NCI-H187 (cell line): ENCODE measurements at regions not wholly inside any gene's neighbourhood (a gene's known extent, or its start where the extent isn't known, plus 50 kb on each side); places are given as distances from the start of the nearest gene placed in this dataset.
A peak's percentile ranks its signal among the peaks of the same experiment; 100 is the strongest.
"Not testable (repeated sequence)": the region's sequence is repeated elsewhere in the genome, so short reads cannot be mapped to it uniquely, and the experiment has no call there.

Experiments
- DNase-seq, 2 experiments: peaks; one replicate each; lab custom pipeline; 2025; lab: John Stamatoyannopoulos, UW

- DNase-seq: not testable (repeated sequence)
These were observed 51.5 kb upstream of the CDC42EP3 start for GRCh38 chr2:37722971-37723370.

DNA sequence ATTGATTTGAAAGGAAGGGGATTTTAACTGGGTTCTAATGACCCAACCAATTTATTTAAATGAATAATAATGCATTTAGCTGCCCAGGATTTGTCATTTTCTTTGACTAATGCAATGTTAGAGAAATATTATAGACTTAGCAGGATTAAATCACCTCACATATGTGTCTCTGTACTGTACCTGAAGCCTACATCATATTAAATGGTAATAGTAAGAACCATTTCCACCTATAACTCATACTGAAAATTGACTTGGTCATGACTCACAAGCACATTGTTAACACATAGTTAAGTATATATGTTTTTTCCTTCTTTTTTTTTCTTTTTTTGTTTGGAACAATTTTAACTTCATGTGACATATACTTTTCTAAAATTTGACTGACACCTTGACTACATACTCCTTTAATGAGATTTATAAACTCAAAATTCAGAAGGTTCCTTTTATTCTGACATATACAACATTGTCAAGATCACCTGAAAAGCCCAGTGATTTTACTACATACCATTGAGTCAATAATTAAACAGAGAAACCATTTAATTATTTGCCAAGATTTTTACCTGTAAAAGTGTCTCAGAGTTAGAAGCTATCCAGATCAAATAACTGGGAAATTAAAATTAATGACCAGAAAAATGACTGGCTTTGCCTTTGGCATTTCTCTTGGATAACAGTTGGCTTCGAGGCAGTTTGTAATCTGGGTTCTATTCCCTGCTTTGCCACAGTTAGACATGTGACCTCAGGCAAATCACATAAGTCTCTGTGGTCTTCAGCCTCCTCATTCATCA lies 58.8 kb upstream of the CDC42EP3 start:
- DNase-seq: no peak

DNA sequence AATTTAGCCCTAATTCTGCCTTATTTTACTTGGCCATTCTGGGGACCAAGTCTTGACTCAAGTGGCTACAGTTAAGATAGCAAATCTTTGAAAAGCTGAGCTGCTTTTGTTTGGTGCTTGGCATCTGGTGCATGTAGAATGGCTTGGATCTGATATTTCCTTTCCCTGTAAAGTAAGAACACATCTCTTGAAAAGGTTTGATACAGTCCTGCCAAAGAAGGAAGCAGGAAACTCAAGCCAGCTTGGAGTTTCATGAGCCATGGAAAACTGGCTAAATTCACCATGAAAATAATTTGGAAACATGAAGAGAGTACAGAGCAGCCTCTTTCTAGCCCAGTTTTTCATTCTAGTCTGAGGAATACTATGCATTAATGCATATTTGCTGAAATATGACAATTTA lies 61.0 kb upstream of the CDC42EP3 start:
- DNase-seq: not testable (repeated sequence)

DNA sequence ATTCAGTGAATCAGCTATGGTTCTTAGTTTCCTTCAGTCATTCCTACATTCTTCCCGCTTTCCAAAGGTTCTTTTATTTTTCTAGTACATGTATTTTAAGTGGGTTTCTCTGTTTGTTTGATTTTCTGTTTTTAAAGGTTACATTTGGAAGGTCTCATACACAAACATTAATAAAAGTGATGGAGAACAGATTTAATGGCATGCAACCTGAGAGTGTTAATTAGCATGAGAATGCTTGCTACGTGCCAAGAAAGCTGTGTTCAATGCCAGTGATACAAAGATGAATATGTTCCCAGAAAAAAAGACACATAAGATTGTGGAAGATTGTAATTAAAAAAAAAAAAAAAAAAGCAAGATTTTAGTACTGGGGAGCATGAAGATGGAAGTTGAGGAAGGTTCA lies 61.8 kb upstream of the CDC42EP3 start:
- DNase-seq: no peak

GRCh38 chr2:37733955-37734354 lies 62.5 kb upstream of the CDC42EP3 start:
- not testable (repeated sequence) for DNase-seq

DNA sequence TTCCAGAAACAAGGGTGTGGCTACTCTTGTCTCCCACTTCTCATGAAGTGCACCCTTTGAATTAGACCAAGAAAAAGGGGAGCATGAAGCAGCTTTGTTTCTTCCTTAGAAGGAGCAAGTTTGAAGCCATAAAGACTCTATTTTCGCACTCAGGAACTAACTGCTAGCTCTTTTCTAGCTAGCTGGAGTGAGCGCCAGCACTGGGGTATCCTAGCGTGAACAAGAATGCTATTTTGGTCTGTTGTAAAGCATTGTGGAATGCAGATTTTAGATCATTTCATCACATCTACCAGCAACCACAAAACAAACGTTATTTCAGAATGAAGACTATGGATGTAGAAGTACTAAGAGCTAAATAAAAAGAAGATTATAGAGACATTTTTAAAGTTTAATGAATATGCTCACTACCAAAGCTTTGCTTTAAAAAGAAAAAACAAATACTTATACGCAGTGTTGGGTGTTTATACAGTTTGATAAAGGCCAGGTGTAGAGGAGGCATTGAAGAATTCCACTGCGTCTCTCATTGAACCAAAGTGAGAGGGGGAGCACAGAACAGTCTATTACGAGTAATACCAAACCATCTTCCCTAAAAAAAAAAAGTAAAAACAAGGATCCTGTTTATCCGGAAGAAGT lies 63.6 kb upstream of the CDC42EP3 start:
- DNase-seq: not testable (repeated sequence)

- peak in 1 of 2 experiments; percentile 1 for DNase-seq
These were observed 64.1 kb upstream of the CDC42EP3 start for GRCh38 chr2:37735524-37735910.

DNA sequence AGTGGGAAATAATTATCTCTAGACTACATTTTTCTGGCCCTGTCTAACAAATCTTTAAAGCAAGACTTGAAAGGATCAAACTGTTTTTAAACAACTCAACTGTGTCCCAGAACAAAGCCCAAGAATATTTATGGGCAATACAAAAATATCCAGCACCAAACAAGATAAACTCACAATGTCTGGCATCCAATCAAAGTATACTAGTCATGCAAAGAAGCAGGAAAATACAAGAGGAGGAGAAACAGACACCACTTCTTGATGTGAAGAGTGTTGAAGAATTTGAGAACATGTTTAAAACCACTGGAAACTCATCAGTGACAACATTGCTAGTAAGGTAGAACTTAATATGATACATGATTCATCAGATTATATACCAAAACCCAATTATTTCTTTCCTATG lies 66.1 kb upstream of the CDC42EP3 start:
- no peak for DNase-seq

GRCh38 chr2:37738266-37738885 lies 66.9 kb upstream of the CDC42EP3 start:
- DNase-seq: no peak

- DNase-seq: no peak
These were observed 67.7 kb upstream of the CDC42EP3 start for GRCh38 chr2:37739153-37739552.

GRCh38 chr2:37740164-37740739 lies 68.8 kb upstream of the CDC42EP3 start:
- no peak for DNase-seq

DNA sequence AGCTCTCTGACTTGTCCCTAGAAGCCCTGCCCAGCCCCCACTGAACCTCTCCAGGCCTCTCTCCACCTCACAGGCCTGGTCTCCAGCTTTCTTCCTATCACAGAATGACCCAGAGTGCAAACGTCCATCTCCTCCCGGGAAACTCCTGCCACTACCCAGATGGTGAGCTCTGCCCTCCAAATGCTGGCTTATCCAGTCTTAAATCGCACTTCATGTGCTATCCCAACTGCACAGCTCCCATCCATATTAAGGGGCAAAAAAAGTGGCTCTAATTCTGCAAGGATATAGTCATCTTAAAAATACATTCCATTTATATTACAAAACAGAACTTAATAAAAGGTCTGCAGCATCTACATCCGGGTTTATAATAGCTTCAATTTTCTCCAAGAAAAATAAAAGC lies 70.8 kb upstream of the CDC42EP3 start:
- DNase-seq: no peak

GRCh38 chr2:37744010-37744409 lies 72.6 kb upstream of the CDC42EP3 start:
- no peak for DNase-seq

DNA sequence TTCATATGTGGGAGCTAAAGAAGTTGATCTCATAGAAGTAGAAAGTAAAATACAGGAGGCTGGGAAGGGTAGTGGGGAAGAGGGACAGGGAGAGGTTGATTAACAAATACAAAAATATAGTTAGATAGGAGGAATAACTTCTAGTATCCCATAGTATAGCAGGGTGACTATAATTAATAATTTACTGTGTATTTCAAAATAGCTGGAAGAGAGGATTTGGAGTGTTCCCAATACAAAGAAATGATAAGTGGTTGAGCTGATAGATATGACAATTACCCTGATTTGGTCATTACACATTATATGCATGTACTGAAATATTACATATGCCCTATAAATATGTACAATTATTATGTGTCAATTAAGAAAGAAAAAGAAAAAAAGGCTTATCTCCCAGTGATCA lies 73.5 kb upstream of the CDC42EP3 start:
- DNase-seq: not testable (repeated sequence)

GRCh38 chr2:37746011-37746410 lies 74.6 kb upstream of the CDC42EP3 start:
- not testable (repeated sequence) for DNase-seq

GRCh38 chr2:37746883-37747282 lies 75.4 kb upstream of the CDC42EP3 start:
- DNase-seq: no peak

DNA sequence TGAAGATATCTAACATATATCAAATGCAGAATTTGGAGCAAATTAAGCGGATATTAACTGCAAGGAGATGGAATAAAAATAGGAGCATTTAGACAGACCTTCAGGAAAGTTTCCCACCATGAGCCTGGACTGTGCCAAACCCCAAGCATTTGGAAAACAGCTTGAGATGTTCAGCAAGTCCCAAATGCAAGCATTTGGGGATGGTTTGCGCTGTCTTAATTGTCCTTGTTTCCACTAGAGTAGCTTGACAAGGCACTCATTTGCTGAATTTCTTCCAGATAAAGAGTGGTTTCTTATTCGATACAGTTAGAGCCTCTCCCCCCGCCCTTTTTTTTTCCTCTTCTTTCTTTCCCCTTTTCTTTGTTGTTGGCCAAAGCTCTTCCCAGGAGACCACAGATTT lies 77.1 kb upstream of the CDC42EP3 start:
- DNase-seq: no peak

DNA sequence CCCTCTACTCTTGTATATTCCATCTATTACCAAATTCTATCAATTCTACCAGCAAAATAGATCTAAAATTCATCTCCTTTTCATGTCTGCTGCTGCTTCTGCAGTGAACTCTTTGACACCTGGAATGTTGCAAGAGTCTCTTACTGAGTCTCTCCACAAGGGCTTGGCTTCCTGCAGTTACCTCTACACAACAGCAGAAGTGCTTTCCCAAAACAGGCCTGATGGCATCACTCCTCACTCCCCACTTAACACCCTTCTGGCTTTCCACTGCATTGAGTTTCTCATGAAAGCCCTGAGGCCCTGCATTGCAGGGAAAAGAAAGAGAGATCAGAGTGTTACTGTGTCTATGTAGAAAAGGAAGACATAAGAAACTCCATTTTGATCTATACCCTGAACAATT lies 78.8 kb upstream of the CDC42EP3 start:
- DNase-seq: not testable (repeated sequence)

GRCh38 chr2:37752766-37753165 lies 81.3 kb upstream of the CDC42EP3 start:
- no peak for DNase-seq

- no peak for DNase-seq
These were observed 82.3 kb upstream of the CDC42EP3 start for GRCh38 chr2:37753758-37754157.

- not testable (repeated sequence) for DNase-seq
These were observed 84.6 kb upstream of the CDC42EP3 start for GRCh38 chr2:37755961-37756559.

DNA sequence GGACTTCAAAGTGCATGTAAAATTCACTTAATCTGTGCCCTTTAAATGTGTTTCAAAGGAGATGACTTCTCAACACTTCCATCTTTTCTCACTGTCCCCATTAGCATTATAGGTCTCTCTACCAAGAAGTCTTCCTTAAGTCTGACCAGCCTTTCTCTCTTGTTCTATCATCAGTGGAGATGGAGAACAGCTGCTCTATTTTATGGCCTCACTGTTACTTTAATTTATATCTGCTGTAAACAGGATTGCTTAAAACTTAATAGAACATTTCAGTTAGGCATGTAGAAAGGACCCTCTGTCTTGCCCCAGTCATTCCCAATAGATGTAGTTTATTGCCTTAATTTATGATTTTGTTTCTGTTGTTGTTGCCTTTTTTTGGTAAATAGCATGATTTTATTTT lies 86.0 kb upstream of the CDC42EP3 start:
- DNase-seq: not testable (repeated sequence)
